Adipocyte (in vitro differentiated cells): ENCODE measurements at regions not wholly inside any gene's neighbourhood (a gene's known extent, or its start where the extent isn't known, plus 50 kb on each side); places are given as distances from the start of the nearest gene placed in this dataset.

Experiments
- DNase-seq: peaks from one replicate; pipeline ENCODE4 v3.0.0-alpha.2; 2015; ENCODE audit warnings: low read depth
- H3K27me3 ChIP-seq: replicated peaks from 2 replicates; pipeline ENCODE4 v1.7.0; 2013; ENCODE audit warnings: mild to moderate bottlenecking, low read length, moderate library complexity; ENCODE audit not compliant: control insufficient read depth, insufficient read depth
- H3K36me3 ChIP-seq: 2 replicates; pipeline ENCODE4 v1.7.0; 2013; ENCODE audit warnings: low read length, mild to moderate bottlenecking, moderate library complexity; ENCODE audit not compliant: control insufficient read depth, insufficient read depth, severe bottlenecking
- H3K4me1 ChIP-seq: 2 replicates; pipeline ENCODE4 v1.7.0; 2013; ENCODE audit warnings: mild to moderate bottlenecking, low read length, moderate library complexity; ENCODE audit not compliant: control insufficient read depth, insufficient read depth
- H3K4me3 ChIP-seq: 2 replicates; pipeline ENCODE4 v1.7.0; 2013; ENCODE audit warnings: mild to moderate bottlenecking, low read length, moderate library complexity
- H3K9ac ChIP-seq: 2 replicates; pipeline ENCODE4 v1.7.0; 2013; ENCODE audit warnings: mild to moderate bottlenecking, low read length, moderate library complexity
- H3K9me3 ChIP-seq: 2 replicates; pipeline ENCODE4 v1.7.0; 2013; ENCODE audit warnings: mild to moderate bottlenecking, low read length, moderate library complexity; ENCODE audit not compliant: control insufficient read depth

DNA sequence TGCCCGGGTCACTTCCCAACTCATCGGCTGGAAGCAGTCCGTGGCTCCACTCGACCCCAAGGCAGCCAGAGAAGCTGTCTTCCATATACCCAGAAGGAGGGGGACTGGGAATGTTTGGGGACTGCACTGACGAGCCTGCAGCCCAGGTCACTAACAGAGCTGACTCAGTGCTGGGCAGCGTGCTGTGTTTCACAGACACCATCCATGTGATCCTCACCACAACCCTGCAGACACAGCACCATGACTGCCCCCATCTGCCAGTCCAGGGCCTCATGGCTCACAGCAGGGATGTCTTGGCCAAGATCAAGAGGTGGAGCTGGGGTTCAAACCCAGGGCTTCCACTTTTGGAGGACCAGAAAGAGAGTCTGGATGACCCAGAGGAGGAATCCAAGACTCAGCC, 67.9 kb downstream of the KLHDC7A start:
- peaks cover 59% of the 10 kb centered on the region for H3K27me3 ChIP-seq
- no peak overlapping the region for H3K4me3 ChIP-seq
- no peak for DNase-seq
- peaks cover 2% of the 10 kb centered on the region for H3K9me3 ChIP-seq
- no peaks in the 10 kb centered on the region for H3K36me3 ChIP-seq
- H3K9ac ChIP-seq: no peak overlapping the region
- no peaks in the 10 kb centered on the region for H3K4me1 ChIP-seq

DNA sequence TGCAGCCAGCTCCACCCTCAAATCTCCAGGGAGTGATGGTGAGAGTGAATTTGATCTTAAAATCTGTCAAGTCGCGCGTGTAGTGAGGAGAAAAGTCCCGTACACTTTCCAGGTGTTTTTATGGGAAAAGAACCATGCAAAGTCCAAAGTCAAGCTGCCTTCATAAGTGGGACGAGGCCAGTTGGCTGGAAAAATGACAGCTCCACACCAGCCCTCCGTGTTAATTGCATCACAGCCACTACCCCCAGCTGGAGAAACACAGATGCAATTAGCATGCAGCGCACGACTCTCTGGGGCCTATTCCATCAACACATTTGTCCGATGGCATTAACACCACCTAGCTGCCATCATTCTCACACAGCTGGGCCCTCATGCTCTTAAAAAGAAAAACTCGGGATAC, 68.4 kb downstream of the KLHDC7A start:
- H3K27me3 ChIP-seq: peaks cover 62% of the 10 kb centered on the region
- H3K9me3 ChIP-seq: no peaks in the 10 kb centered on the region
- no peak for DNase-seq
- no peaks in the 10 kb centered on the region for H3K4me1 ChIP-seq
- no peaks in the 10 kb centered on the region for H3K36me3 ChIP-seq
- H3K9ac ChIP-seq: no peak overlapping the region
- no peak overlapping the region for H3K4me3 ChIP-seq

GRCh38 chr1:18549906-18550305, 69.2 kb downstream of the KLHDC7A start:
- H3K27me3 ChIP-seq: peaks cover 67% of the 10 kb centered on the region
- no peak overlapping the region for H3K9ac ChIP-seq
- no peak for DNase-seq
- H3K4me3 ChIP-seq: no peak overlapping the region
- H3K36me3 ChIP-seq: no peaks in the 10 kb centered on the region
- no peaks in the 10 kb centered on the region for H3K4me1 ChIP-seq
- no peaks in the 10 kb centered on the region for H3K9me3 ChIP-seq

DNA sequence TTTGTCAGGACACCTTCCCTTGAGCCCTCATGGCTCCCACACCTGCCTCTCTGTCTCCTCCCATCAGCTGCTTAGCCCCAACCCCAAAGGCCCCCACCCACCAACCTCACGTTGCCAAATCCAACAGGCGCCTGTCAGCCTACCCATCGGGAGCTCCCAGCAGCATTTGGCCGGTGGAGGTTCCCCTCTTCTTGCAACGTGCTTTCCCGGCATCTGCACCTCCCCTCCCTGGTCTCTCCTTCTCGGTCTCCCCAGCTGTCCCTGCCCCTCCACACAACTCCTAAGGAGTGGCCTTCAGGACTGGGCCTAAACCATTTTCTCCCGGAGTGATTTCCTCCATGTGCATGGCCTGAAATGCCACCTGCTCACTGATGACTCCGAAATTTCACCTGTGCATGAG, 71.9 kb downstream of the KLHDC7A start:
- no peak overlapping the region for H3K9ac ChIP-seq
- peaks cover 67% of the 10 kb centered on the region for H3K27me3 ChIP-seq
- no peaks in the 10 kb centered on the region for H3K4me1 ChIP-seq
- no peak overlapping the region for H3K4me3 ChIP-seq
- no peak for DNase-seq
- no peaks in the 10 kb centered on the region for H3K9me3 ChIP-seq
- no peaks in the 10 kb centered on the region for H3K36me3 ChIP-seq

- DNase-seq: no peak
- H3K27me3 ChIP-seq: peaks cover 65% of the 10 kb centered on the region
- no peaks in the 10 kb centered on the region for H3K36me3 ChIP-seq
- no peak overlapping the region for H3K4me3 ChIP-seq
- H3K9me3 ChIP-seq: no peaks in the 10 kb centered on the region
- H3K9ac ChIP-seq: no peak overlapping the region
- peaks cover 7% of the 10 kb centered on the region for H3K4me1 ChIP-seq
These were observed 72.7 kb downstream of the KLHDC7A start for GRCh38 chr1:18553388-18553787.

- Histone ChIP-seq H3K4me3 (no peak overlapping the region), H3K4me1 (peaks cover 8% of the 10 kb centered on the region), H3K9ac (no peak overlapping the region), H3K9me3 (no peaks in the 10 kb centered on the region), H3K36me3 (no peaks in the 10 kb centered on the region), H3K27me3 (peaks cover 66% of the 10 kb centered on the region)
- DNase-seq: no peak
These were observed 73.4 kb downstream of the KLHDC7A start for GRCh38 chr1:18554099-18554498.

- H3K4me3 ChIP-seq: no peak overlapping the region
- H3K4me1 ChIP-seq: peaks cover 8% of the 10 kb centered on the region
- no peaks in the 10 kb centered on the region for H3K36me3 ChIP-seq
- DNase-seq: no peak
- H3K27me3 ChIP-seq: peaks cover 65% of the 10 kb centered on the region
- no peaks in the 10 kb centered on the region for H3K9me3 ChIP-seq
- H3K9ac ChIP-seq: no peak overlapping the region
These were observed 73.9 kb downstream of the KLHDC7A start for GRCh38 chr1:18554597-18554996.

- Histone ChIP-seq H3K36me3 (no peaks in the 10 kb centered on the region), H3K9me3 (no peaks in the 10 kb centered on the region), H3K4me3 (no peak overlapping the region), H3K27me3 (peaks cover 69% of the 10 kb centered on the region), H3K9ac (no peak overlapping the region), H3K4me1 (peaks cover 8% of the 10 kb centered on the region)
- DNase-seq: no peak
These were observed 74.3 kb downstream of the KLHDC7A start for GRCh38 chr1:18555036-18555435.

DNA sequence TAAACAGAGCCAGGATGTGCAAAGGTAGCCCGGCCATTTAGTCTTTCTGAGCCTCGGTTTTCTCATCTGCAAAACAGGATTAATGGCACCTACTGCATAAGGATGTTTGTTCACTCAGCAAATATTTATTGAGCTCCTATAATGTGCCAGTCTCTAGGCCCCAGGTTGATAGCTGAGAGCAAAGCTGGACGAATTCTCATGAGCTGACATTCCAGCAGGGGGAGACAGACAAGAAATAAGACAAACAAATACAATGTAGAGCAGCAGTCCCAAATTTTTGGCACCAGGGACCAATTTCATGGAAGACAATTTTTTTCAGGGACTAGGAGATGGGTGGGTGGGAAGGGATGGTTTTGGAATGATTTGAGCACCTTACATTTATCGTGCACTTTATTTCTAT, 74.3 kb upstream of the PAX7 start:
- Histone ChIP-seq H3K27me3 (peaks cover 70% of the 10 kb centered on the region), H3K36me3 (no peaks in the 10 kb centered on the region), H3K9me3 (no peaks in the 10 kb centered on the region), H3K9ac (no peak overlapping the region), H3K4me1 (peaks cover 8% of the 10 kb centered on the region), H3K4me3 (no peak overlapping the region)
- DNase-seq: peak; percentile 29

DNA sequence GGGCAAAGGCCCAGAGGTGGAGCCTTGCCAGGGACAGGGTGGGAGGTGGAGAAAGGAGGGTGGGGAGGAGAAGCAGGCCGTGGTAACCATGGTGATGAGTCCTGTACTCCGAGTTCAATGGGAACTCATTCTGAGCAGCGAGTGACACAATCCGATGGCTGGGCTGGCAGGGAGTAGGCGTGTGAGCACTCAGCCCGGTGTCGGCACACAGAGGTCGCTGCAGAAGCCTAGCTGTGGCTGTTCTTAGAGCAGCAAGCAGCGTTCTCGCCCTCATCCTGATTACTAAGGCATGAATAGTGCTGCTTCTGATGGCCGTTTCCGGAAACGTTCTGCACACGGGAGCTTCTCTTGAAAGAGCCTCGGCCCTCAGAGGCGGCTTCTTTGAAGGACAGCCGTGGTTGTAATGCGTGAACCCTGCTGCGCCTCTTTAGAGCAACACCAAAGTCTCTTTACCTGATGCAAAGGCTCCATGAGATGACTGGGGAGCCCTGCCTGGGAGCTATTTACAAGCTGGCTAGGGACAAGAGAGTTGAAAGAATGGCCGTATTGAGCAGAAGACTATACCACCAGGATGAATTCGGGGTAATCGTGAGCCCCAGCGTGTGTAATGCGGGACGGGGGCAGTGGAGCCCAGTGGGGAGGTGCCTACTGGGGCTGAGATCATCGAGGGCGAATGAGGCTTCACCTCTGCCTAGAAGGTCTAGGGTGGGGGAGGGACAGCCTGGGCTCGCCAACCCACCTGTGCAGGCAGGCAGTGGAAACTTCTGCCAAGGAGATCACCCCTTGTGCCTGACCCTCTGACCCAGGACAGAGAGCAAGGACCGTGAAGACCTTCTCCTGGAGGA, 72.8 kb upstream of the PAX7 start:
- no peak overlapping the region for H3K9ac ChIP-seq
- H3K4me1 ChIP-seq: peaks cover 8% of the 10 kb centered on the region
- H3K36me3 ChIP-seq: no peaks in the 10 kb centered on the region
- no peaks in the 10 kb centered on the region for H3K9me3 ChIP-seq
- peak; percentile 1 for DNase-seq
- peaks cover 77% of the 10 kb centered on the region for H3K27me3 ChIP-seq
- H3K4me3 ChIP-seq: no peak overlapping the region

GRCh38 chr1:18560692-18561091, 70.0 kb upstream of the PAX7 start:
- no peak for DNase-seq
- peaks cover 78% of the 10 kb centered on the region for H3K27me3 ChIP-seq

GRCh38 chr1:18561967-18562366, 68.7 kb upstream of the PAX7 start:
- Histone ChIP-seq H3K27me3 (peaks cover 77% of the 10 kb centered on the region), H3K4me3 (no peak overlapping the region), H3K9ac (no peak overlapping the region), H3K36me3 (no peaks in the 10 kb centered on the region), H3K4me1 (peaks cover 8% of the 10 kb centered on the region), H3K9me3 (peaks cover under 1% of the 10 kb centered on the region)
- DNase-seq: no peak

More at GRCh38 chr1:18560692-18561091, 70.0 kb upstream of the PAX7 start:
- H3K4me1 ChIP-seq: peaks cover 8% of the 10 kb centered on the region
- H3K36me3 ChIP-seq: no peaks in the 10 kb centered on the region
- no peaks in the 10 kb centered on the region for H3K9me3 ChIP-seq
- H3K9ac ChIP-seq: no peak overlapping the region
- no peak overlapping the region for H3K4me3 ChIP-seq
